HEK293 (cell line): ENCODE measurements at regions not wholly inside any gene's neighbourhood (a gene's known extent, or its start where the extent isn't known, plus 50 kb on each side); places are given as distances from the start of the nearest gene placed in this dataset.

Experiments
- CTCF ChIA-PET: fragments of 350-600 bp; formaldehyde crosslinking; extraction: SDS; loops from one replicate; lab custom pipeline; 2021; ENCODE audit warnings: antibody characterized with exemption; lab: Yijun Ruan, JAX
- POLR2A ChIA-PET: fragments of 300-600 bp; formaldehyde crosslinking; extraction: SDS; loops from one replicate; lab custom pipeline; 2020; ENCODE audit warnings: antibody characterized with exemption, inconsistent platforms; lab: Yijun Ruan, JAX
- H3K27ac ChIP-seq: fragments of 200-500 bp; sonication (Bioruptor generic); 2 replicates; pipeline ENCODE4 v1.5.1; 2014; ENCODE audit warnings: low read depth, low read length, control low read depth, inconsistent platforms; ENCODE audit errors: extremely low read depth
- H3K36me3 ChIP-seq, 2 experiments: fragments of 200-500 bp in 1 of 2; sonication (Bioruptor generic) in 1 of 2; 1 replicate in 1 of 2; 2 replicates in 1 of 2; pipeline ENCODE4 v1.5.1; 2014 to 2017; ENCODE audit warnings: inconsistent platforms in 2 of 2, low read length in 2 of 2; ENCODE audit not compliant: control insufficient read depth in 2 of 2, insufficient read depth in 1 of 2
- H3K4me1 ChIP-seq: fragments of 200-500 bp; sonication (Bioruptor generic); 2 replicates; pipeline ENCODE4 v1.5.1; 2014; ENCODE audit warnings: mild to moderate bottlenecking, low read length, inconsistent platforms; ENCODE audit not compliant: control insufficient read depth, insufficient read depth
- H3K4me3 ChIP-seq: 2 replicates; pipeline ENCODE4 v1.5.1; 2011; ENCODE audit warnings: low read depth, mild to moderate bottlenecking, control low read depth, low read length, moderate library complexity
- H3K9me3 ChIP-seq: fragments of 200-500 bp; sonication (Bioruptor generic); 2 replicates; pipeline ENCODE4 v1.5.1; 2014; ENCODE audit warnings: low read depth, low read length, inconsistent platforms; ENCODE audit not compliant: control insufficient read depth, insufficient read depth
- MYNN ChIP-seq: fragments of 450-650 bp; formaldehyde crosslinking; IDR thresholded peaks from 2 replicates; pipeline ENCODE4 v1.5.1; 2016; ENCODE audit warnings: missing biosample characterization, missing genetic modification characterization, borderline replicate concordance
- ZBTB21 ChIP-seq: fragments of 450-650 bp; formaldehyde crosslinking; IDR thresholded peaks from 2 replicates; pipeline ENCODE4 v1.5.1; 2017; ENCODE audit warnings: missing biosample characterization, missing genetic modification characterization
- ZNF10 ChIP-seq: fragments of 450-650 bp; formaldehyde crosslinking; IDR thresholded peaks from 2 replicates; pipeline ENCODE4 v1.5.1; 2017; ENCODE audit warnings: missing biosample characterization, missing genetic modification characterization
- ZNF24 ChIP-seq: fragments of 450-650 bp; formaldehyde crosslinking; IDR thresholded peaks from 2 replicates; pipeline ENCODE4 v1.5.1; 2016; ENCODE audit warnings: missing biosample characterization, missing genetic modification characterization
- ZNF416 ChIP-seq: fragments of 450-650 bp; formaldehyde crosslinking; IDR thresholded peaks from 2 replicates; pipeline ENCODE4 v1.5.1; 2016; ENCODE audit warnings: missing biosample characterization, missing genetic modification characterization
- ZNF626 ChIP-seq: fragments of 450-650 bp; sonication (Bioruptor Pico); formaldehyde crosslinking; IDR thresholded peaks from 2 replicates; pipeline ENCODE4 v1.5.1; 2018; ENCODE audit warnings: missing biosample characterization, missing genetic modification characterization, inconsistent platforms
- TF ChIP-seq, protein P1 (sequence below): fragments of 450-650 bp; formaldehyde crosslinking; IDR thresholded peaks from 2 replicates; pipeline ENCODE4 v1.5.1; 2016; ENCODE audit warnings: missing biosample characterization, missing genetic modification characterization
- TF ChIP-seq, protein P2 (sequence below): fragments of 450-650 bp; formaldehyde crosslinking; IDR thresholded peaks from 2 replicates; pipeline ENCODE4 v1.5.1; 2016; ENCODE audit warnings: missing biosample characterization, missing genetic modification characterization, borderline replicate concordance
- TF ChIP-seq, protein P3 (sequence below): fragments of 450-650 bp; formaldehyde crosslinking; conservative IDR thresholded peaks from 2 replicates; pipeline ENCODE4 v1.5.1; 2016; ENCODE audit warnings: low read depth, missing biosample characterization, missing genetic modification characterization
- TF ChIP-seq, protein P4 (sequence below): fragments of 450-650 bp; formaldehyde crosslinking; IDR thresholded peaks from 2 replicates; pipeline ENCODE4 v1.5.1; 2017; ENCODE audit warnings: missing biosample characterization, missing genetic modification characterization
- TF ChIP-seq, protein P5 (sequence below): fragments of 450-650 bp; formaldehyde crosslinking; IDR thresholded peaks from 2 replicates; pipeline ENCODE4 v1.5.1; 2016; ENCODE audit warnings: missing biosample characterization, missing genetic modification characterization, low read depth

DNA sequence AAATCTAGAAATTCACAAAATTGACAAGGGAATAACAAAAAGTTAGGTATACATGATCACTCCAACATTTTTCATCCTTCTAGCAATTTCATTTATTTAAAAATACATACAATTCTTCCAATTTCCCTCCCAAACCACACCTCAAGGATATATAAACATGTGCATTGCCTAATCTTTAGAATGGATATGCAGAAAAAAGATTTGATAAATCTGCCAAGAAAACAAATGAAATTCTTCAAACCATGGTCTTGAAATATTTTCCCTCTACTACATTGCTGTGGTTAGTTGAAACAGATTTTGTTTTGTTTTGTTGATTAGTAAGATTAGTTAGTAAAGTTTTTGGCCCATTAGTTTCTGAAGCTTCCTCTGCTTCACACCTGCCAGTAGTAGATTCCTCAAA, 703.3 kb upstream of the CCDC179 start:
- TF ChIP-seq, protein P1, sequence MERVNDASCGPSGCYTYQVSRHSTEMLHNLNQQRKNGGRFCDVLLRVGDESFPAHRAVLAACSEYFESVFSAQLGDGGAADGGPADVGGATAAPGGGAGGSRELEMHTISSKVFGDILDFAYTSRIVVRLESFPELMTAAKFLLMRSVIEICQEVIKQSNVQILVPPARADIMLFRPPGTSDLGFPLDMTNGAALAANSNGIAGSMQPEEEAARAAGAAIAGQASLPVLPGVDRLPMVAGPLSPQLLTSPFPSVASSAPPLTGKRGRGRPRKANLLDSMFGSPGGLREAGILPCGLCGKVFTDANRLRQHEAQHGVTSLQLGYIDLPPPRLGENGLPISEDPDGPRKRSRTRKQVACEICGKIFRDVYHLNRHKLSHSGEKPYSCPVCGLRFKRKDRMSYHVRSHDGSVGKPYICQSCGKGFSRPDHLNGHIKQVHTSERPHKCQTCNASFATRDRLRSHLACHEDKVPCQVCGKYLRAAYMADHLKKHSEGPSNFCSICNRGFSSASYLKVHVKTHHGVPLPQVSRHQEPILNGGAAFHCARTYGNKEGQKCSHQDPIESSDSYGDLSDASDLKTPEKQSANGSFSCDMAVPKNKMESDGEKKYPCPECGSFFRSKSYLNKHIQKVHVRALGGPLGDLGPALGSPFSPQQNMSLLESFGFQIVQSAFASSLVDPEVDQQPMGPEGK (tag by site-specific recombination), result no peak
- TF ChIP-seq ZNF416 (no peak), ZNF24 (tag by site-specific recombination) (no peak), ZNF10 (tag by site-specific recombination) (no peak), ZNF626 (no peak), ZBTB21 (tag by site-specific recombination) (no peak), MYNN (tag by site-specific recombination) (no peak)
- TF ChIP-seq, protein P2, sequence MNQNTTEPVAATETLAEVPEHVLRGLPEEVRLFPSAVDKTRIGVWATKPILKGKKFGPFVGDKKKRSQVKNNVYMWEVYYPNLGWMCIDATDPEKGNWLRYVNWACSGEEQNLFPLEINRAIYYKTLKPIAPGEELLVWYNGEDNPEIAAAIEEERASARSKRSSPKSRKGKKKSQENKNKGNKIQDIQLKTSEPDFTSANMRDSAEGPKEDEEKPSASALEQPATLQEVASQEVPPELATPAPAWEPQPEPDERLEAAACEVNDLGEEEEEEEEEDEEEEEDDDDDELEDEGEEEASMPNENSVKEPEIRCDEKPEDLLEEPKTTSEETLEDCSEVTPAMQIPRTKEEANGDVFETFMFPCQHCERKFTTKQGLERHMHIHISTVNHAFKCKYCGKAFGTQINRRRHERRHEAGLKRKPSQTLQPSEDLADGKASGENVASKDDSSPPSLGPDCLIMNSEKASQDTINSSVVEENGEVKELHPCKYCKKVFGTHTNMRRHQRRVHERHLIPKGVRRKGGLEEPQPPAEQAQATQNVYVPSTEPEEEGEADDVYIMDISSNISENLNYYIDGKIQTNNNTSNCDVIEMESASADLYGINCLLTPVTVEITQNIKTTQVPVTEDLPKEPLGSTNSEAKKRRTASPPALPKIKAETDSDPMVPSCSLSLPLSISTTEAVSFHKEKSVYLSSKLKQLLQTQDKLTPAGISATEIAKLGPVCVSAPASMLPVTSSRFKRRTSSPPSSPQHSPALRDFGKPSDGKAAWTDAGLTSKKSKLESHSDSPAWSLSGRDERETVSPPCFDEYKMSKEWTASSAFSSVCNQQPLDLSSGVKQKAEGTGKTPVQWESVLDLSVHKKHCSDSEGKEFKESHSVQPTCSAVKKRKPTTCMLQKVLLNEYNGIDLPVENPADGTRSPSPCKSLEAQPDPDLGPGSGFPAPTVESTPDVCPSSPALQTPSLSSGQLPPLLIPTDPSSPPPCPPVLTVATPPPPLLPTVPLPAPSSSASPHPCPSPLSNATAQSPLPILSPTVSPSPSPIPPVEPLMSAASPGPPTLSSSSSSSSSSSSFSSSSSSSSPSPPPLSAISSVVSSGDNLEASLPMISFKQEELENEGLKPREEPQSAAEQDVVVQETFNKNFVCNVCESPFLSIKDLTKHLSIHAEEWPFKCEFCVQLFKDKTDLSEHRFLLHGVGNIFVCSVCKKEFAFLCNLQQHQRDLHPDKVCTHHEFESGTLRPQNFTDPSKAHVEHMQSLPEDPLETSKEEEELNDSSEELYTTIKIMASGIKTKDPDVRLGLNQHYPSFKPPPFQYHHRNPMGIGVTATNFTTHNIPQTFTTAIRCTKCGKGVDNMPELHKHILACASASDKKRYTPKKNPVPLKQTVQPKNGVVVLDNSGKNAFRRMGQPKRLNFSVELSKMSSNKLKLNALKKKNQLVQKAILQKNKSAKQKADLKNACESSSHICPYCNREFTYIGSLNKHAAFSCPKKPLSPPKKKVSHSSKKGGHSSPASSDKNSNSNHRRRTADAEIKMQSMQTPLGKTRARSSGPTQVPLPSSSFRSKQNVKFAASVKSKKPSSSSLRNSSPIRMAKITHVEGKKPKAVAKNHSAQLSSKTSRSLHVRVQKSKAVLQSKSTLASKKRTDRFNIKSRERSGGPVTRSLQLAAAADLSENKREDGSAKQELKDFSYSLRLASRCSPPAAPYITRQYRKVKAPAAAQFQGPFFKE, result no peak
- TF ChIP-seq, protein P3, sequence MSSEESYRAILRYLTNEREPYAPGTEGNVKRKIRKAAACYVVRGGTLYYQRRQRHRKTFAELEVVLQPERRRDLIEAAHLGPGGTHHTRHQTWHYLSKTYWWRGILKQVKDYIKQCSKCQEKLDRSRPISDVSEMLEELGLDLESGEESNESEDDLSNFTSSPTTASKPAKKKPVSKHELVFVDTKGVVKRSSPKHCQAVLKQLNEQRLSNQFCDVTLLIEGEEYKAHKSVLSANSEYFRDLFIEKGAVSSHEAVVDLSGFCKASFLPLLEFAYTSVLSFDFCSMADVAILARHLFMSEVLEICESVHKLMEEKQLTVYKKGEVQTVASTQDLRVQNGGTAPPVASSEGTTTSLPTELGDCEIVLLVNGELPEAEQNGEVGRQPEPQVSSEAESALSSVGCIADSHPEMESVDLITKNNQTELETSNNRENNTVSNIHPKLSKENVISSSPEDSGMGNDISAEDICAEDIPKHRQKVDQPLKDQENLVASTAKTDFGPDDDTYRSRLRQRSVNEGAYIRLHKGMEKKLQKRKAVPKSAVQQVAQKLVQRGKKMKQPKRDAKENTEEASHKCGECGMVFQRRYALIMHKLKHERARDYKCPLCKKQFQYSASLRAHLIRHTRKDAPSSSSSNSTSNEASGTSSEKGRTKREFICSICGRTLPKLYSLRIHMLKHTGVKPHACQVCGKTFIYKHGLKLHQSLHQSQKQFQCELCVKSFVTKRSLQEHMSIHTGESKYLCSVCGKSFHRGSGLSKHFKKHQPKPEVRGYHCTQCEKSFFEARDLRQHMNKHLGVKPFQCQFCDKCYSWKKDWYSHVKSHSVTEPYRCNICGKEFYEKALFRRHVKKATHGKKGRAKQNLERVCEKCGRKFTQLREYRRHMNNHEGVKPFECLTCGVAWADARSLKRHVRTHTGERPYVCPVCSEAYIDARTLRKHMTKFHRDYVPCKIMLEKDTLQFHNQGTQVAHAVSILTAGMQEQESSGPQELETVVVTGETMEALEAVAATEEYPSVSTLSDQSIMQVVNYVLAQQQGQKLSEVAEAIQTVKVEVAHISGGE, result no peak
- TF ChIP-seq, protein P4, sequence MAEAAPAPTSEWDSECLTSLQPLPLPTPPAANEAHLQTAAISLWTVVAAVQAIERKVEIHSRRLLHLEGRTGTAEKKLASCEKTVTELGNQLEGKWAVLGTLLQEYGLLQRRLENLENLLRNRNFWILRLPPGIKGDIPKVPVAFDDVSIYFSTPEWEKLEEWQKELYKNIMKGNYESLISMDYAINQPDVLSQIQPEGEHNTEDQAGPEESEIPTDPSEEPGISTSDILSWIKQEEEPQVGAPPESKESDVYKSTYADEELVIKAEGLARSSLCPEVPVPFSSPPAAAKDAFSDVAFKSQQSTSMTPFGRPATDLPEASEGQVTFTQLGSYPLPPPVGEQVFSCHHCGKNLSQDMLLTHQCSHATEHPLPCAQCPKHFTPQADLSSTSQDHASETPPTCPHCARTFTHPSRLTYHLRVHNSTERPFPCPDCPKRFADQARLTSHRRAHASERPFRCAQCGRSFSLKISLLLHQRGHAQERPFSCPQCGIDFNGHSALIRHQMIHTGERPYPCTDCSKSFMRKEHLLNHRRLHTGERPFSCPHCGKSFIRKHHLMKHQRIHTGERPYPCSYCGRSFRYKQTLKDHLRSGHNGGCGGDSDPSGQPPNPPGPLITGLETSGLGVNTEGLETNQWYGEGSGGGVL, result no peak
- TF ChIP-seq, protein P5, sequence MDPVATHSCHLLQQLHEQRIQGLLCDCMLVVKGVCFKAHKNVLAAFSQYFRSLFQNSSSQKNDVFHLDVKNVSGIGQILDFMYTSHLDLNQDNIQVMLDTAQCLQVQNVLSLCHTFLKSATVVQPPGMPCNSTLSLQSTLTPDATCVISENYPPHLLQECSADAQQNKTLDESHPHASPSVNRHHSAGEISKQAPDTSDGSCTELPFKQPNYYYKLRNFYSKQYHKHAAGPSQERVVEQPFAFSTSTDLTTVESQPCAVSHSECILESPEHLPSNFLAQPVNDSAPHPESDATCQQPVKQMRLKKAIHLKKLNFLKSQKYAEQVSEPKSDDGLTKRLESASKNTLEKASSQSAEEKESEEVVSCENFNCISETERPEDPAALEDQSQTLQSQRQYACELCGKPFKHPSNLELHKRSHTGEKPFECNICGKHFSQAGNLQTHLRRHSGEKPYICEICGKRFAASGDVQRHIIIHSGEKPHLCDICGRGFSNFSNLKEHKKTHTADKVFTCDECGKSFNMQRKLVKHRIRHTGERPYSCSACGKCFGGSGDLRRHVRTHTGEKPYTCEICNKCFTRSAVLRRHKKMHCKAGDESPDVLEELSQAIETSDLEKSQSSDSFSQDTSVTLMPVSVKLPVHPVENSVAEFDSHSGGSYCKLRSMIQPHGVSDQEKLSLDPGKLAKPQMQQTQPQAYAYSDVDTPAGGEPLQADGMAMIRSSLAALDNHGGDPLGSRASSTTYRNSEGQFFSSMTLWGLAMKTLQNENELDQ (tag by site-specific recombination), result no peak
- ChIA-PET CTCF (no interaction called here), POLR2A (no interaction called here)

More for the DNA sequence above, 703.3 kb upstream of the CCDC179 start:
- no peaks in the 10 kb centered on the region for H3K36me3 ChIP-seq
- no peaks in the 10 kb centered on the region for H3K4me1 ChIP-seq
- no peak overlapping the region for H3K4me3 ChIP-seq
- H3K27ac ChIP-seq, result no peak overlapping the region
- no peaks in the 10 kb centered on the region for H3K9me3 ChIP-seq
